SU-DHL-6 (cell line): ENCODE measurements at regions not wholly inside any gene's neighbourhood (a gene's known extent, or its start where the extent isn't known, plus 50 kb on each side); places are given as distances from the start of the nearest gene placed in this dataset.

Experiments used
- H2AFZ ChIP-seq: fragments of 200-600 bp; sonication (generic); 2 replicates; pipeline ENCODE4 v1.6.1; 2014; ENCODE audit warnings: low read depth, mild to moderate bottlenecking, moderate library complexity, mixed read lengths, antibody characterized with exemption, low read length; ENCODE audit not compliant: severe bottlenecking
- H3F3A ChIP-seq: fragments of 200-600 bp; shearing (Covaris generic); 2 replicates; pipeline ENCODE4 v1.6.0; 2016; ENCODE audit warnings: antibody characterized with exemption, mild to moderate bottlenecking; ENCODE audit not compliant: insufficient read depth
- H3K27ac ChIP-seq: fragments of 200-600 bp; sonication (generic); 2 replicates; pipeline ENCODE4 v1.5.1; 2016; ENCODE audit warnings: low read depth, mild to moderate bottlenecking, low read length, moderate library complexity, mixed read lengths
- H3K27me3 ChIP-seq: fragments of 200-600 bp; sonication (generic), shearing (Covaris generic); 2 replicates; pipeline ENCODE4 v1.6.0; 2014; ENCODE audit warnings: mild to moderate bottlenecking, low read length
- H3K36me3 ChIP-seq: fragments of 200-600 bp; sonication (generic); 2 replicates; pipeline ENCODE4 v1.6.1; 2014; ENCODE audit warnings: mild to moderate bottlenecking, low read length, mixed read lengths
- H3K4me2 ChIP-seq: fragments of 300-600, 200-600 bp; shearing (Covaris generic), sonication (generic); 2 replicates; pipeline ENCODE4 v1.6.0; 2014; ENCODE audit warnings: low read length, low read depth, mild to moderate bottlenecking; ENCODE audit not compliant: poor library complexity, severe bottlenecking
- H3K4me3 ChIP-seq: fragments of 200-600 bp; sonication (generic); 2 replicates; pipeline ENCODE4 v1.5.1; 2014; ENCODE audit warnings: antibody characterized with exemption, low read length, mild to moderate bottlenecking, mixed read lengths; ENCODE audit not compliant: insufficient read depth, poor library complexity, severe bottlenecking
- H3K79me2 ChIP-seq: fragments of 200-600 bp; sonication (generic); 2 replicates; pipeline ENCODE4 v1.6.1; 2014; ENCODE audit warnings: mild to moderate bottlenecking, low read length, moderate library complexity; ENCODE audit not compliant: insufficient read depth
- H3K9ac ChIP-seq: fragments of 200-600 bp; sonication (generic); 2 replicates; pipeline ENCODE4 v1.7.0; 2014; ENCODE audit warnings: mild to moderate bottlenecking, low read length
- H3K9me2 ChIP-seq: fragments of 200-600 bp; sonication (generic); replicated peaks from 2 replicates; pipeline ENCODE4 v1.6.1; 2014; ENCODE audit warnings: low read length; ENCODE audit not compliant: insufficient read depth
- H3K9me3 ChIP-seq: fragments of 200-600 bp; sonication (generic); 2 replicates; pipeline ENCODE4 v1.6.1; 2014; ENCODE audit warnings: low read length, mixed read lengths; ENCODE audit not compliant: insufficient read depth
- H4K20me1 ChIP-seq: fragments of 200-600 bp; sonication (generic); 2 replicates; pipeline ENCODE4 v1.6.1; 2014; ENCODE audit warnings: low read depth, mild to moderate bottlenecking, antibody characterized with exemption, low read length, moderate library complexity, mixed read lengths
- EZH2phosphoT487 ChIP-seq: fragments of 200-600 bp; sonication (generic), shearing (Covaris generic); conservative IDR thresholded peaks from 2 replicates; pipeline ENCODE4 v1.6.1; 2018; ENCODE audit warnings: mild to moderate bottlenecking, antibody characterized with exemption, low read length, moderate library complexity, mixed read lengths
- TF ChIP-seq, protein P1 (sequence below): fragments of 200-600 bp; sonication (generic); IDR thresholded peaks from one replicate; pipeline ENCODE4 v1.5.1; 2017; ENCODE audit warnings: antibody characterized with exemption, mild to moderate bottlenecking, low read length, moderate library complexity; ENCODE audit not compliant: insufficient read depth, poor library complexity, severe bottlenecking

DNA sequence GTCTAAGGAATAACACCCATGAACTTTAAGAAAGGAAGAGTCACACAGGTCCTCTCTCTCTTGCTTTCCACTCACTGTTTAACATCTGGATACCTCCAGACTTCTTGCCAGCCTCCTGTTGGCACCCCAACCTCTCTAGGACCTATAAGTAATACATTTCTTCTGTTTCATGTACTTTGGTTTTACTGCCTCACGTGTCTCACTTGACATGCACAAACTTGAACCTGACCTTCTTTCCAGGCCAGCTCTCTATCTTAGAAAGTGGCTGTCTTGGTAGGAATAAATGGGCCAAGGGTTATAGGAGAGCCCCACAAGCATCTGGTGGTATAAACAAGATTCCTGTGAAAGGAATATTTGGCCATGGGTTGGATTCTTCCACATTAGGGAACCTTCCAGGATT, 614.8 kb upstream of the AGA start:
- H3F3A ChIP-seq: no peaks in the 10 kb centered on the region
- TF ChIP-seq EZH2phosphoT487: no peak
- TF ChIP-seq, protein P1, sequence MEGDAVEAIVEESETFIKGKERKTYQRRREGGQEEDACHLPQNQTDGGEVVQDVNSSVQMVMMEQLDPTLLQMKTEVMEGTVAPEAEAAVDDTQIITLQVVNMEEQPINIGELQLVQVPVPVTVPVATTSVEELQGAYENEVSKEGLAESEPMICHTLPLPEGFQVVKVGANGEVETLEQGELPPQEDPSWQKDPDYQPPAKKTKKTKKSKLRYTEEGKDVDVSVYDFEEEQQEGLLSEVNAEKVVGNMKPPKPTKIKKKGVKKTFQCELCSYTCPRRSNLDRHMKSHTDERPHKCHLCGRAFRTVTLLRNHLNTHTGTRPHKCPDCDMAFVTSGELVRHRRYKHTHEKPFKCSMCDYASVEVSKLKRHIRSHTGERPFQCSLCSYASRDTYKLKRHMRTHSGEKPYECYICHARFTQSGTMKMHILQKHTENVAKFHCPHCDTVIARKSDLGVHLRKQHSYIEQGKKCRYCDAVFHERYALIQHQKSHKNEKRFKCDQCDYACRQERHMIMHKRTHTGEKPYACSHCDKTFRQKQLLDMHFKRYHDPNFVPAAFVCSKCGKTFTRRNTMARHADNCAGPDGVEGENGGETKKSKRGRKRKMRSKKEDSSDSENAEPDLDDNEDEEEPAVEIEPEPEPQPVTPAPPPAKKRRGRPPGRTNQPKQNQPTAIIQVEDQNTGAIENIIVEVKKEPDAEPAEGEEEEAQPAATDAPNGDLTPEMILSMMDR: no peak
- H3K9me2 ChIP-seq: no peaks in the 10 kb centered on the region
- H3K79me2 ChIP-seq: no peaks in the 10 kb centered on the region
- no peaks in the 10 kb centered on the region for H3K27me3 ChIP-seq
- H4K20me1 ChIP-seq: no peaks in the 10 kb centered on the region
- no peaks in the 10 kb centered on the region for H3K36me3 ChIP-seq
- no peak overlapping the region for H2AFZ ChIP-seq
- no peak overlapping the region for H3K27ac ChIP-seq
- H3K4me2 ChIP-seq: no peak overlapping the region
- no peaks in the 10 kb centered on the region for H3K9me3 ChIP-seq
- no peak overlapping the region for H3K9ac ChIP-seq
- no peak overlapping the region for H3K4me3 ChIP-seq

DNA sequence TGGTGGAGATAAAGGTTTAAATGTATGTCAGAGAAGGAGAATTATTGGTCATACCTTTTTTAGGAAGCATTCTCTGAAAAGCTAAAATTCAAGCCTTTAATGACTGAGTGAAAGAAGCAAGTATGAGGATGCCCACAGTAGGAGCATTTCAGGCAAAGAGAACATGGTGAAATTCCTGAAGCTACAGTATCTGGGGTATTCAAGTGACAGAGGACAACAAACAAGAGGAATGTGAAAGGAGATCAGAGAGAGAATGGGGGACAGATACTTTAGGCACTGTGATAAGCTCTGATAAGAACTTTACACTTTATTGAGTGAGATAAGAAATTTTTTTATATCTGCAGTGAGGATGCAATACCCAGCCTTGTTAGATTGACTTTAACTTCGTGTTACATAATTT, 621.3 kb upstream of the AGA start:
- Histone ChIP-seq H3K36me3 (no peaks in the 10 kb centered on the region), H3K4me3 (no peak overlapping the region), H2AFZ (no peak overlapping the region), H3K9me2 (no peaks in the 10 kb centered on the region), H3K27me3 (no peaks in the 10 kb centered on the region), H3K9me3 (no peaks in the 10 kb centered on the region), H4K20me1 (no peaks in the 10 kb centered on the region), H3K9ac (no peak overlapping the region), H3K27ac (no peak overlapping the region), H3K4me2 (no peak overlapping the region), H3F3A (no peaks in the 10 kb centered on the region), H3K79me2 (no peaks in the 10 kb centered on the region)
- no peak for TF ChIP-seq EZH2phosphoT487
- TF ChIP-seq, protein P1: no peak

DNA sequence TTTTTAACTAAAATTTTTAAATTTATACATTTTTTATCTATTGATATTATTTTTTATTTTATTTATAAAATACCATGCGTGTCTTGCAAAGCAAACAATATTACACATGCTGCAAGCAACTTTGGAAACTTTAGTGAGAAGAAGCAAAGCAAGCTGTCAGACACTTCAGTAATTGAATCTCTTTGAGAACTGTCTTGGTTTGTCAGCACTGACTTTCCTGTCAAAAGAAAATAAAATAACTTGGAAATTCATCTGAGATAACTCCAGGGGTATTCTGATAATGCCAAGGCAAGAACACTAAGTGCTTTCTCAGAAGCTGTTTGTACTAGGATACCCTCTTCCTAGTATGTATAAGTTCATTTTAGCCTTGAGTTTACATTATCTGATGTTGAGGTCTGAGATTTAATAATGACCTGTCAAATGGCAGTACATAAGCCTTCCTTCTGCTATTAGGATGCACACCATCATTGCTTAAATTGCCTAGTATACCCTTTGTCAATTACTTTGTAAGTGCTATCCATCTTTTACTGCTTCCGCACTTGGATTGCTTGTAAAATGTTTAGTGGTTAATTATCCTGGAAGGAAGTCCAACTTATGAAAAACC, 624.2 kb upstream of the AGA start:
- H3F3A ChIP-seq: no peaks in the 10 kb centered on the region
- H3K4me2 ChIP-seq: no peak overlapping the region
- no peaks in the 10 kb centered on the region for H3K9me2 ChIP-seq
- no peaks in the 10 kb centered on the region for H3K9me3 ChIP-seq
- no peak overlapping the region for H3K4me3 ChIP-seq
- no peak overlapping the region for H2AFZ ChIP-seq
- H3K9ac ChIP-seq: no peak overlapping the region
- no peak overlapping the region for H3K27ac ChIP-seq
- H3K36me3 ChIP-seq: no peaks in the 10 kb centered on the region
- no peaks in the 10 kb centered on the region for H3K79me2 ChIP-seq
- no peaks in the 10 kb centered on the region for H3K27me3 ChIP-seq
- TF ChIP-seq, protein P1: no peak
- no peak for TF ChIP-seq EZH2phosphoT487
- no peaks in the 10 kb centered on the region for H4K20me1 ChIP-seq
